ENCODE measurements at regions not wholly inside any gene's neighbourhood (a gene's known extent, or its start where the extent isn't known, plus 50 kb on each side); places are given as distances from the start of the nearest gene placed in this dataset.

- intact Hi-C loops (cut with micrococcal nuclease) = no loop called here
- ATAC-seq = no peak
Observed at GRCh38 chr7:26508481-26508880, 216.8 kb downstream of the SNX10 start.

GRCh38 chr7:26508917-26509316, 217.3 kb downstream of the SNX10 start:
- no peak for ATAC-seq
- intact Hi-C loops (cut with micrococcal nuclease) = no loop called here

More at GRCh38 chr7:26508481-26508880, 216.8 kb downstream of the SNX10 start:
- no peak for DNase-seq

DNA sequence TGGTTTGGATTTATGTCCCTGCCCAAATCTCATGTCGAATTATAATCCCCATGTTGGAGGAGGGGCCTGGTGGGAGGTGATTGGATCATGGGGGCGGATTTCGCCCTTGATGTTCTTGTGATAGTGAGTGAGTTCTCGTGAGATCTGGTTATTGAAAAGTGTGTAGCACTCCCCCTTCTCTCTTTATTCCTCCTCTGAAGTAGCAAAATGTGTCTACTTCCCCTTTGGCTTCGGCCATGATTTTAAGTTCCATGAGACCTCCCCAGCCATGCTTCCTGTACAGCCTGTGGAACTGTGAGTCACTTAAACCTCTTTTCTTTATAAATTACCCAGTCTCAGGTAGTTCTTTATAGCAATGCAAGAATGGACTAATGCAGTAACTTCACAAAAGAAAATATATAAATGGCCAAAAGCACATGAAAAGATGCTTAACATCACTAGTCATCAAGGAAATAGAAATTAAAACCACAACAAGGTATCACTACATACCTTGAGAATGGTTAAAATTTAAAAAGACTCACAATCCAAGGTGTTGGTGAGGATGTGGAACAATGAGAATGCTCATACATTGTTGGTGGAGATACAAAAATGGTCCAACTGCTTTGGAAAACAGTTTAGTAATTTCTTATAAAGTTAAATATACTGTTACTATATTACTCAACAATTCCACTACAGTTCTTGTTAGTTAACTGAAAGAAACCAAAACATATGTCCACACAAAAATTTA, 218.7 kb downstream of the SNX10 start:
- DNase-seq (no peak), ATAC-seq (no peak)
- intact Hi-C loops (cut with micrococcal nuclease) = no loop called here

More at GRCh38 chr7:26508917-26509316, 217.3 kb downstream of the SNX10 start:
- no peak for DNase-seq

GRCh38 chr7:26511866-26512265, 220.2 kb downstream of the SNX10 start:
- intact Hi-C loops (cut with micrococcal nuclease) = no loop called here
- DNase-seq (no peak), ATAC-seq (no peak)

DNA sequence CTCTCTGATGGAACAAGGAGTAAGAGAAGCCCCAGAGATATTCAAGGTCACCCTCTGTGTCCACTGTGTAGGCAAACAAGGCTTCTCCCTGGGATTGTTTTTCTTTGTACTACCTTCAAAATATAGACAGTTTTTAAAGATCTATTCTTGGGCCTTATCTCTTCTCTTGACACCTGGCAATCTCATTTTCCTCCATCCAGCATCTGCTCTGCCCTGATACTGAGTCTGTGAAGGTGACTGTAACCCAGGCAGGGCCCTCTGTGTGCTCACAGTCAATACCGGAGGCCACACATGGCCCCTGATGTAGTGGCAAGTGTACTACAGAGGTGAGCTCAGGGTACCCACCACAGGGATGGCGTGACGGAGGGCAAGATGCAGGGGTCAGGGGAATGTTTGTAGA, 221.1 kb downstream of the SNX10 start:
- DNase-seq (no peak), ATAC-seq (no peak)
- intact Hi-C loops (cut with micrococcal nuclease) = no loop called here

DNA sequence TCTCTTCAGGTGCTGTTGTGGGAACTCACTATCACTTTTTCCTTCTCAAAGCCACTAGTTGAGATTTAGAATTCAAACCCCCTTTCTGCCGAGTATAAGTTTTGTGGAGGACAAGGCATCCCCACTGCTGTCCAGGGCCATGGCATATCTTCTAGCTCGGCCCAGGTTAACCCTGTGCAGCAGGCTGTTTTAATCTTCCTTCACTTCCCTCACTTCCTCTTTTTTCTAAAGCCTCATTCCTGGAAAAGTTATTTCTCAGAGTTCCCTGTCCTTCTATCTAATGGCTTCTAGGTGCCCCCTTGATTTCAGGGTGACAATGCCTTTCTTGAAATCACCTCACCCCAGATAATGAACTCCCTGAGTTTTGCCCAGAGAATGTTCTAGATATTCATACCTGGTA, 222.3 kb downstream of the SNX10 start:
- DNase-seq (no peak), ATAC-seq (no peak)
- intact Hi-C loops (cut with micrococcal nuclease) = no loop called here

- intact Hi-C loops (cut with micrococcal nuclease) = no loop called here
- ATAC-seq (no peak), DNase-seq (no peak)
Observed at GRCh38 chr7:26514633-26515032, 223.0 kb downstream of the SNX10 start.

- ATAC-seq (no peak), DNase-seq (no peak)
- intact Hi-C loops (cut with micrococcal nuclease) = no loop called here
Observed at GRCh38 chr7:26515314-26515842, 223.7 kb downstream of the SNX10 start.

- no peak for ATAC-seq
- intact Hi-C loops (cut with micrococcal nuclease) = no loop called here
- DNase-seq = no peak
Observed at GRCh38 chr7:26520483-26520882, 228.8 kb downstream of the SNX10 start.

GRCh38 chr7:26522633-26523032, 231.0 kb downstream of the SNX10 start:
- DNase-seq (no peak), ATAC-seq (no peak)
- intact Hi-C loops (cut with micrococcal nuclease) = no loop called here

GRCh38 chr7:26525398-26526264, 234.0 kb downstream of the SNX10 start:
- no peak for DNase-seq
- no peak for ATAC-seq
- intact Hi-C loops (cut with micrococcal nuclease) = no loop called here

DNA sequence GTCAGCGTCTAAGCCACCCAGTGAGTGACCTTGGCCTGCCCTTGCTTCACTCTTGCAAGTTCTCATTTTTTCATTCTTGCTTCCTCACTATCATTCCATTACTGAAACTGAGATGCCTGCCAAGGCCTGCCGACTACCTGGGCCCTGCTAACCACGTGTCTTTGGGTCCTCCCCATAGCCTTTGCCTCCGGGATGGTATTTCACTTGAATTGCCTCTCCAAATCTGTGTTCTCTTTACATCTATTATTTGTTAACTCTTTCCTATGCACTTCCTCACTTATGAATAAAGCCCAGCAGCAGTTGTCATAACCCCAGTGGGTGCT, 234.6 kb downstream of the SNX10 start:
- ATAC-seq (no peak), DNase-seq (no peak)
- intact Hi-C loops (cut with micrococcal nuclease) = no loop called here

DNA sequence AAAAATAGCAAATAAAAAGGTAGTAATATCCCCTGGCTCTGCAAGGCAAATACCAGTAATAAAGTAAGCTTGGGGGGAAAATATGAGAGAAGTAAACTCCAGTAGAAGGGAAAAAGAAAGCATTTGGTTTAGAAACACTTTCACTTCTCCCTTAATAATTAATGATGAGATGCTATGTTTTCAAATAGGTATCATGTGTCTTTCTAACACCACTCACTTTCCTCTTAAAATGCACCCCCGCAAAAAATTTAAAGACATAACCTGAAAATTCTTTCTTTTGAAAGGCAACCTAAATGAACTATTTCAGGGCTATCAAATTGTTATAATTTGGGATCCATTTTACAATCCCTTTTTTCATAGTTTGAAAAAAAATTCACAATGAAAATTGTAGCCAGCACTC, 240.3 kb downstream of the SNX10 start:
- ATAC-seq (no peak), DNase-seq (no peak)
- intact Hi-C loops (cut with micrococcal nuclease) = no loop called here

- DNase-seq (no peak), ATAC-seq (no peak)
- intact Hi-C loops (cut with micrococcal nuclease) = no loop called here
Observed at GRCh38 chr7:26532471-26532870, 240.8 kb downstream of the SNX10 start.

DNA sequence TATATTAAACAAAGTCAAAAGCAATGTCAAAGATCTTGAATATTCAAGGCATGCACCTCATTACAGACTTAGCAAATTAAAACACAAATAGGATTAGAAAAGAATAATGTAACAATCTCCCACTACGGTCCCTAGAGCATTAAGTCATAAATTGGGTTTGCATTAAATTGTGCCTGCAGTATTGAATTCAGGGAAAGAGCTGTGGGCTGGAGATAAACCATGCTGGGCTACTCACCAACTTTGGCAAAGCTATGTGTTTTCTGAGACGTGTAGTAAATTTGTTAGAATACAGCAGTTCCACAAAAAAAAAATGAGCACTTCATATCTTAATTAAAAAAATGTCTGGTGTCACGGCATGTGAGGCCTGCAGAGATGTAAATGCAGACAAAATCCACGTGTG, 241.6 kb downstream of the SNX10 start:
- intact Hi-C loops (cut with micrococcal nuclease) = no loop called here
- ATAC-seq (no peak), DNase-seq (no peak)

GRCh38 chr7:26534649-26535482, 243.2 kb downstream of the SNX10 start:
- ATAC-seq = no peak
- DNase-seq = no peak
- intact Hi-C loops (cut with micrococcal nuclease) = no loop called here

GRCh38 chr7:26535483-26536007, 243.9 kb downstream of the SNX10 start:
- intact Hi-C loops (cut with micrococcal nuclease) = no loop called here
- no peak for ATAC-seq
- no peak for DNase-seq

- ATAC-seq = no peak
- no peak for DNase-seq
- intact Hi-C loops (cut with micrococcal nuclease) = no loop called here
Observed at GRCh38 chr7:26538216-26538615, 246.6 kb downstream of the SNX10 start.

DNA sequence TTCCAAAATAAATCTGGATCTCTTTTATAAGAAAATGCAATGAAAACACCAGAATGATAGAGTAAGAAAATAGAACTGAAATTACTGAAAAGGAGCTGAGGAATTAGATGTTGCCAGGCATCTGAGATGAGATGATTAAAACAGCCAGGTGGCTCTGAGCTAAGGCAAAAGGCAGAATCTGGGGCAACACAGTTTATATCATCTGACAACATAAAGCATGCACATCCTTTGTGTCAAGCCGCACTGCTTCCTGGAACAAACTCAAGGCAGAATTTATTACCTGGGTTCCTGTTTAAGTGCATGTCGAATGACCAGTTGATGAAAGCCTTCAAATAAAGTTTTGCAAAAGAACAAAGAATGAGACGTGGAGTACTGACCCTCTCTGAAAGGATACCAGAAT, 247.0 kb downstream of the SNX10 start:
- ATAC-seq = no peak
- intact Hi-C loops (cut with micrococcal nuclease) = no loop called here

GRCh38 chr7:26543340-26543739, 251.7 kb downstream of the SNX10 start:
- no peak for DNase-seq
- no peak for ATAC-seq
- intact Hi-C loops (cut with micrococcal nuclease) = no loop called here

More for the DNA sequence above, 247.0 kb downstream of the SNX10 start:
- no peak for DNase-seq

Measured in left ventricle myocardium superior (tissue), 1 donor.